HG02938 (cell line): ENCODE measurements at regions not wholly inside any gene's neighbourhood (a gene's known extent, or its start where the extent isn't known, plus 50 kb on each side); places are given as distances from the start of the nearest gene placed in this dataset.

Experiments
- ATAC-seq: cut with Tn5 transposase; IDR thresholded peaks from one replicate; pipeline ENCODE4 v1.9.1; 2021; ENCODE audit warnings: mild to moderate bottlenecking, moderate library complexity; ENCODE audit not compliant: unreplicated experiment

- no peak for ATAC-seq
Measured at GRCh38 chr1:189513091-189513490, 964.6 kb downstream of the BRINP3 start.

GRCh38 chr1:189522441-189522840, 955.2 kb downstream of the BRINP3 start:
- ATAC-seq: no peak

GRCh38 chr1:189524501-189524900, 953.2 kb downstream of the BRINP3 start:
- no peak for ATAC-seq

GRCh38 chr1:189530162-189530561, 947.5 kb downstream of the BRINP3 start:
- ATAC-seq: no peak

- no peak for ATAC-seq
Measured at GRCh38 chr1:189538271-189538670, 939.4 kb downstream of the BRINP3 start.

GRCh38 chr1:189550498-189550897, 927.2 kb downstream of the BRINP3 start:
- no peak for ATAC-seq

GRCh38 chr1:189563784-189564183, 913.9 kb downstream of the BRINP3 start:
- no peak for ATAC-seq

- no peak for ATAC-seq
Measured at GRCh38 chr1:189567890-189568289, 909.8 kb downstream of the BRINP3 start.

- ATAC-seq: no peak
Measured at GRCh38 chr1:189596197-189596596, 881.5 kb downstream of the BRINP3 start.

GRCh38 chr1:189597083-189597482, 880.6 kb downstream of the BRINP3 start:
- no peak for ATAC-seq

GRCh38 chr1:189605226-189605625, 872.4 kb downstream of the BRINP3 start:
- ATAC-seq: no peak

GRCh38 chr1:189606047-189606446, 871.6 kb downstream of the BRINP3 start:
- ATAC-seq: no peak

- ATAC-seq: no peak
Measured at GRCh38 chr1:189606795-189607476, 870.7 kb downstream of the BRINP3 start.

- ATAC-seq: no peak
Measured at GRCh38 chr1:189607477-189608096, 870.1 kb downstream of the BRINP3 start.

GRCh38 chr1:189609167-189609566, 868.5 kb downstream of the BRINP3 start:
- no peak for ATAC-seq

GRCh38 chr1:189616893-189617292, 860.8 kb downstream of the BRINP3 start:
- no peak for ATAC-seq

GRCh38 chr1:189619682-189620332, 857.9 kb downstream of the BRINP3 start:
- ATAC-seq: no peak

GRCh38 chr1:189620471-189620870, 857.2 kb downstream of the BRINP3 start:
- ATAC-seq: no peak

- ATAC-seq: no peak
Measured at GRCh38 chr1:189623336-189623735, 854.3 kb downstream of the BRINP3 start.

- ATAC-seq: no peak
Measured at GRCh38 chr1:189627427-189627826, 850.2 kb downstream of the BRINP3 start.

- ATAC-seq: no peak
Measured at GRCh38 chr1:189628857-189629256, 848.8 kb downstream of the BRINP3 start.

- ATAC-seq: no peak
Measured at GRCh38 chr1:189633658-189634057, 844.0 kb downstream of the BRINP3 start.
